Calu3 (cell line): ENCODE measurements at regions not wholly inside any gene's neighbourhood (a gene's known extent, or its start where the extent isn't known, plus 50 kb on each side); places are given as distances from the start of the nearest gene placed in this dataset.

Experiments used
- BruUV-seq: library from RNA; stranded (reverse); fragments of 400-500 nt; replicated peaks from 2 replicates; lab custom pipeline; 2021; lab: Mats Ljungman, UMichigan
- CTCF ChIA-PET: fragments of 300-600 bp; sonication (Branson Sonifier 250); formaldehyde crosslinking; loops from one replicate; lab custom pipeline; 2022; ENCODE audit warnings: antibody characterized with exemption; lab: Charles Lee
- DNase-seq: peaks from one replicate; pipeline ENCODE4 v3.0.0; 2022
- H3K27ac Mint-ChIP-seq: one replicate; pipeline ENCODE4 v1.8.0; 2022; ENCODE audit warnings: mixed read lengths; ENCODE audit not compliant: unreplicated experiment
- H3K27me3 Mint-ChIP-seq: one replicate; pipeline ENCODE4 v1.8.0; 2022; ENCODE audit warnings: mixed read lengths; ENCODE audit not compliant: unreplicated experiment
- H3K36me3 Mint-ChIP-seq: one replicate; pipeline ENCODE4 v1.8.0; 2022; ENCODE audit warnings: mild to moderate bottlenecking, moderate library complexity, mixed read lengths; ENCODE audit not compliant: insufficient read depth, unreplicated experiment
- H3K4me1 Mint-ChIP-seq: one replicate; pipeline ENCODE4 v1.8.0; 2022; ENCODE audit warnings: mild to moderate bottlenecking, low read depth, mixed read lengths; ENCODE audit not compliant: unreplicated experiment
- H3K4me3 Mint-ChIP-seq: one replicate; pipeline ENCODE4 v1.8.0; 2022; ENCODE audit warnings: mild to moderate bottlenecking, low read depth, moderate library complexity, mixed read lengths; ENCODE audit not compliant: unreplicated experiment
- H3K9me3 Mint-ChIP-seq: one replicate; pipeline ENCODE4 v1.8.0; 2022; ENCODE audit warnings: low read depth, mixed read lengths; ENCODE audit not compliant: unreplicated experiment
- intact Hi-C: fragments of 100-400 bp; cut with micrococcal nuclease; formaldehyde crosslinking; loops from one replicate; pipeline ENCODE4 v1.10.0; 2022; ENCODE audit not compliant: unreplicated experiment
- TF ChIP-seq, protein P1 (sequence below): fragments of 200-600 bp; IDR thresholded peaks from one replicate; pipeline ENCODE4 v1.8.0; 2022; ENCODE audit warnings: antibody characterized with exemption; ENCODE audit not compliant: unreplicated experiment

DNA sequence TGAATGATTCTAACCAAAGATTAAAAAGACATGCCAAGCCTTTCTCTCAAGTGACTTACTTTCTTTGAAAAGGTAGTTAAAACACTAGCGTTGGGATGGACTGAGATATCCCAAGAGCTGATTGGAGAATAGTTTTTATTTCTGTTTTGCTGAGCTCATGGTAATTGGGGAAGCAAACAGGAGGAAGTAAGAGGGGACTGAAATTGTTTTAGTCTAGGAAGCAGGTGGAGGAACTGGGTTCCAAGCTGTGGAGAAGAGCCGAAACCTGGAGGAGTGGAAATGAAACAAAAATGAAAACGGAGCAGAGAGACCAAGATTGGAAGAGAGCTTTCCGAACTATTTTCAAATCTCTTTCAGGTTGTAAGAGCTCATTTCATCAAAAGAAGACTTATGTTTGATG is 59.9 kb upstream of the TENT5A start:
- intact Hi-C loops: no loop called here
- CTCF ChIA-PET: no interaction called here
- Mint-ChIP-seq H3K4me3 (no peak overlapping the region), H3K36me3 (no peaks in the 10 kb centered on the region), H3K4me1 (peaks cover 26% of the 10 kb centered on the region), H3K27ac (no peak overlapping the region), H3K9me3 (no peaks in the 10 kb centered on the region), H3K27me3 (no peaks in the 10 kb centered on the region)
- TF ChIP-seq, protein P1, sequence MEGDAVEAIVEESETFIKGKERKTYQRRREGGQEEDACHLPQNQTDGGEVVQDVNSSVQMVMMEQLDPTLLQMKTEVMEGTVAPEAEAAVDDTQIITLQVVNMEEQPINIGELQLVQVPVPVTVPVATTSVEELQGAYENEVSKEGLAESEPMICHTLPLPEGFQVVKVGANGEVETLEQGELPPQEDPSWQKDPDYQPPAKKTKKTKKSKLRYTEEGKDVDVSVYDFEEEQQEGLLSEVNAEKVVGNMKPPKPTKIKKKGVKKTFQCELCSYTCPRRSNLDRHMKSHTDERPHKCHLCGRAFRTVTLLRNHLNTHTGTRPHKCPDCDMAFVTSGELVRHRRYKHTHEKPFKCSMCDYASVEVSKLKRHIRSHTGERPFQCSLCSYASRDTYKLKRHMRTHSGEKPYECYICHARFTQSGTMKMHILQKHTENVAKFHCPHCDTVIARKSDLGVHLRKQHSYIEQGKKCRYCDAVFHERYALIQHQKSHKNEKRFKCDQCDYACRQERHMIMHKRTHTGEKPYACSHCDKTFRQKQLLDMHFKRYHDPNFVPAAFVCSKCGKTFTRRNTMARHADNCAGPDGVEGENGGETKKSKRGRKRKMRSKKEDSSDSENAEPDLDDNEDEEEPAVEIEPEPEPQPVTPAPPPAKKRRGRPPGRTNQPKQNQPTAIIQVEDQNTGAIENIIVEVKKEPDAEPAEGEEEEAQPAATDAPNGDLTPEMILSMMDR: no peak
- no TSS peak for BruUV-seq
- no peak for DNase-seq

DNA sequence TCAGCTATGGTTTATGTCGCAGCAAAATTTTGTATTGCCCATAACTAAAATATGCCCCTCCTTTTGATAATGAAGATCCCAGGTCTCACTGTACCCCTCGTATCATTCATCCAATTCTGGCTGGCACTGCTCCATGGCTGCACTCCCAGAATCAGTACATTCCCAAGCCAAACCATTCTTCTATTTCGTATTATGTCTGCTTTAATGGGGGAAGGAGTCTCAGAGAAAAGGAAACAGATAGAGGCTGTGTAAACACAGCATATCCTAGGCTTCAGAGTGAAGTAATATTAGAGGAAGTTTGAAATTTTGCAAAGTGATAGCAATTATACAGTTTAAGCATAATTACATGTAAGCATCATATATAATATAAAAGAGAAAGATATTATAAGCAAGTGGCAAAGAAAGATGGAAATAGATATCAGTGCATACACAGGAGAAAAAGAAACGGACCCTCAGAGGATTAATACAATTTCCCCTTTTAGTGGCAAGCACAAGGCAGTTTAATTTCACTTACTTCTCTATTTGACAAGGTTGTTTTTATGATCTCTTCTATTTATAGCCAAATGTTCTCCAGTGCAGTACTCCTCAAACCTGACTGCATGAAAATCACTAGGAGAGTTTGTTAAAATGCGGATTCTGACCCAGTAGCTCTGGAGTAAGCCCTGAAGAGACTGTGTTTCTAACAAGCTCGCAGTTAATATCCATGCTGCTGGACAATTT is 56.5 kb upstream of the TENT5A start:
- TF ChIP-seq, protein P1: no peak
- no peaks in the 10 kb centered on the region for H3K36me3 Mint-ChIP-seq
- CTCF ChIA-PET: no interaction called here
- no peak for DNase-seq
- H3K4me3 Mint-ChIP-seq: no peak overlapping the region
- no TSS peak for BruUV-seq
- no peak overlapping the region for H3K27ac Mint-ChIP-seq
- no peaks in the 10 kb centered on the region for H3K27me3 Mint-ChIP-seq
- H3K9me3 Mint-ChIP-seq: no peaks in the 10 kb centered on the region
- intact Hi-C loops: no loop called here
- peaks cover 10% of the 10 kb centered on the region for H3K4me1 Mint-ChIP-seq

DNA sequence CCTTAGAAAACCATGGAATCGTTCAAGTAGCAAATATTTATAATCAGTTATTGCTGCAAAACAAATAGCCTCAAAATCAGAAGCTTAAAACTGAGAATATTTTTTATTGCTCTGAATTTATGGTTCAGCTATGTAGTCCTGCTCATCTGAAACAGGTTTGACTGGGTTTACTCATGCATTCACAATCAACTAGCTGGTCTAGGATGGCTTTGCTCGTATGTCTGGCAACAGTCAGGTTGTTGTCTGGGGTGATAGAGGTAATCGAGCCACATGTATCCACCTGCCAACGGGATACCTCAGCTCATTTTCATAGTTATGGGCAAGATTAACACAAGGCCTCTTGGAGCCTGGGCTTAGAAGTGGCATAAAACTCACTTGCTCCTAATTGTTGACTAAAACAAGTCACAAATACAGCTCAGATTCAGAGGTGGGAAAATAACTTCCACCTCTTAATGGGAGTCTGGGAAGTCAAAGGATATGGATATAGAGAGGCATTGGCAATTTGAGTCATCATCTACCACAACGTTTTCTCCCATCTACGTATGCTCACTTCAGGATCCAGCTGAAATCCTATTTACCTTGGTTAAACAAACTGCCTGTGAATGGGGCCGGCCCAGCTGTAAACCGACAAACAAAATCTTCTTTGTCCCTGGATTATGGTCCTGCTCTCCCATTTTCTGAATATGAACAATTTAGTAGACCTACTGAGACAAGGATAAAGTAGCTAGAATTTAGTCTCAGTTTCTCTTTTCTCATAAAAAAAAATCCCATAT is 54.5 kb upstream of the TENT5A start:
- no TSS peak for BruUV-seq
- H3K4me3 Mint-ChIP-seq: no peak overlapping the region
- DNase-seq: peak; percentile 35
- H3K36me3 Mint-ChIP-seq: no peaks in the 10 kb centered on the region
- TF ChIP-seq, protein P1: no peak
- no peak overlapping the region for H3K27ac Mint-ChIP-seq
- H3K27me3 Mint-ChIP-seq: no peaks in the 10 kb centered on the region
- peaks cover 10% of the 10 kb centered on the region for H3K4me1 Mint-ChIP-seq
- no peaks in the 10 kb centered on the region for H3K9me3 Mint-ChIP-seq
- CTCF ChIA-PET: interaction anchor here (0.8 to 1.4 kb wide), 5 partner anchors 9 to 267 kb away, joined by 3 to 6 read pairs (median 3); no protein-coding TSS in a partner anchor
- intact Hi-C loops: no loop called here

DNA sequence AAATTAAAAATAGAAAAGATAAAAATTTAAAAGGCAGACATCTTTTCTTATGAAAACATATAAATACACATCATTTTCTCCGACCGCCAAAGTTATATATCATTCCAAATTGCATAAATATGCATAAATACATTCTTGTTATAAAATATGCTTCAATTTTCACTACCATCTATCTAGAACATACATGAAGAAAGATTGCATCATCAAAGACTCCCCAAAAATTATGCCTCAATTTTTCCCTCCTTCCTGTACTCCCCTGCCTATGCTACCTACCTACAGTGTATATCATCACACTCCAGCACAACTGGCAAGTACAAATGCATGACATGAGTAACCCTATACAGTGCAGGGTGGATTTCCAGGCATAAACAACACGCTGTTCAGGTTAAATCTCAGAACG is 49.9 kb upstream of the TENT5A start:
- H3K27me3 Mint-ChIP-seq: no peaks in the 10 kb centered on the region
- no TSS peak for BruUV-seq
- CTCF ChIA-PET: no interaction called here

More for the DNA sequence above, 49.9 kb upstream of the TENT5A start:
- Mint-ChIP-seq H3K27ac (no peak overlapping the region), H3K9me3 (no peaks in the 10 kb centered on the region), H3K4me1 (peaks cover 8% of the 10 kb centered on the region), H3K36me3 (no peaks in the 10 kb centered on the region), H3K4me3 (no peak overlapping the region)
- DNase-seq: no peak
- TF ChIP-seq, protein P1: no peak
- intact Hi-C loops: no loop called here
